ENCODE measurements at regions not wholly inside any gene's neighbourhood (a gene's known extent, or its start where the extent isn't known, plus 50 kb on each side); places are given as distances from the start of the nearest gene placed in this dataset.

GRCh38 chr2:12824351-12824777, 107.6 kb downstream of the TRIB2 start:
- no peak overlapping the region for H3K4me2 ChIP-seq (ENCODE audit: insufficient read depth in 1 of 2, low read depth in 2 of 2, low read length in 2 of 2)
- H3K23ac ChIP-seq (ENCODE audit: insufficient read length), result no peak overlapping the region
- H2BK15ac ChIP-seq (ENCODE audit: low read length), result no peak overlapping the region
- ChIA-PET CTCF (ENCODE audit: partially characterized antibody) (interaction anchor here (0.5 to 1.0 kb wide), 2 partner anchors 107 to 385 kb away, joined by 3 to 4 read pairs; no protein-coding TSS in a partner anchor), POLR2A (ENCODE audit: partially characterized antibody) (no interaction called here)
- no peaks in the 10 kb centered on the region for H3K27me3 ChIP-seq (replicated peaks in 1 of 4; ENCODE audit: control insufficient read depth in 3 of 4, extremely low read depth in 1 of 4, insufficient read depth in 3 of 4, low read length in 3 of 4)
- H2AFZ ChIP-seq (ENCODE audit: low read length), result 0 out of 2 replicates have a peak overlapping the region, but pooled peaks have one; percentile 16
- no CpG with 5 or more reads among the region's 3 CpGs for WGBS, 2 experiments (ENCODE audit: extremely low coverage in 1 of 2, insufficient coverage in 1 of 2, insufficient read length in 1 of 2, insufficient replicate concordance in 2 of 2, low coverage in 1 of 2, low lambda C conversion rate in 2 of 2, missing lambda C conversion rate in 1 of 2)
- DNase-seq (ENCODE audit: low read depth in 1 of 2, low spot score in 2 of 2) (no peak), FAIRE-seq (no peak)
- no peak overlapping the region for H4K5ac ChIP-seq (ENCODE audit: insufficient read length, low read depth, low read length)
- H3K27ac ChIP-seq (ENCODE audit: low read depth, low read length), result no peak overlapping the region
- H3K79me2 ChIP-seq (ENCODE audit: control insufficient read depth in 1 of 2, insufficient read depth in 2 of 2, low read length in 2 of 2), result no peaks in the 10 kb centered on the region
- no peaks in the 10 kb centered on the region for H3K9me3 ChIP-seq (ENCODE audit: insufficient read depth in 2 of 2, low read depth in 1 of 2, low read length in 1 of 2)
- no peak overlapping the region for H2BK5ac ChIP-seq (ENCODE audit: low read depth, low read length)
- no peak overlapping the region for H2AK5ac ChIP-seq (ENCODE audit: low read depth, low read length)
- no peaks in the 10 kb centered on the region for H3K79me1 ChIP-seq (ENCODE audit: low read depth, low read length)
- no peak overlapping the region for H2BK120ac ChIP-seq (replicated peaks; ENCODE audit: low read depth, low read length)
- no peaks in the 10 kb centered on the region for H3K23me2 ChIP-seq (ENCODE audit: low read depth, low read length)
- H3K4me3 ChIP-seq (ENCODE audit: extremely low read depth in 1 of 4, insufficient read depth in 2 of 4, low read depth in 3 of 4, low read length in 4 of 4), result no peak overlapping the region
- H2BK20ac ChIP-seq (ENCODE audit: low read length), result no peak overlapping the region
- H4K91ac ChIP-seq (replicated peaks; ENCODE audit: insufficient read length, low read length), result no peak overlapping the region
- H3K56ac ChIP-seq (replicated peaks; ENCODE audit: insufficient read length, low read depth, low read length), result no peak overlapping the region
- no peak overlapping the region for H3K4ac ChIP-seq (replicated peaks; ENCODE audit: insufficient read length, low read depth, low read length)
- no peak overlapping the region for H2BK12ac ChIP-seq (ENCODE audit: low read depth, low read length)
- H3K9ac ChIP-seq (replicated peaks in 1 of 4; ENCODE audit: extremely low read depth in 1 of 4, low read depth in 3 of 4, low read length in 3 of 4), result no peak overlapping the region
- no peaks in the 10 kb centered on the region for H3K36me3 ChIP-seq (ENCODE audit: control insufficient read depth in 2 of 4, insufficient read depth in 4 of 4, low read length in 3 of 4)
- no peaks in the 10 kb centered on the region for H4K20me1 ChIP-seq (replicated peaks in 1 of 2; ENCODE audit: control insufficient read depth in 1 of 2, insufficient read depth in 2 of 2, low read length in 2 of 2)
- peaks cover 0 to 6% (median 4%) of the 10 kb centered on the region in 4 experiments; a peak in 3 of 7 replicates for H3K4me1 ChIP-seq (replicated peaks in 1 of 4; ENCODE audit: control insufficient read depth in 3 of 4, insufficient read depth in 4 of 4, low read length in 3 of 4)
- H3K14ac ChIP-seq (ENCODE audit: insufficient read length), result no peak overlapping the region
- no peak overlapping the region for H4K8ac ChIP-seq (ENCODE audit: extremely low read depth, insufficient read depth, low read length)
- no peak overlapping the region for H3K18ac ChIP-seq (ENCODE audit: extremely low read depth, low read length)
- no peak for TF ChIP-seq POU5F1 (IDR thresholded peaks at IDR 0.05; ENCODE audit: low read depth, low read length)
- TF ChIP-seq TAF1 (IDR thresholded peaks at IDR 0.05; ENCODE audit: low read depth, low read length), result no peak
- no peak for TF ChIP-seq CTCF (IDR thresholded peaks at IDR 0.05; ENCODE audit: control extremely low read depth in 1 of 3, insufficient read depth in 1 of 3, low read depth in 1 of 3, low read length in 3 of 3)
- no peak for TF ChIP-seq SP1 (IDR thresholded peaks at IDR 0.05; ENCODE audit: low read depth, low read length)
- TF ChIP-seq RBBP5 (IDR thresholded peaks at IDR 0.05; ENCODE audit: borderline replicate concordance, low read depth, low read length), result no peak
- no peak for TF ChIP-seq SIN3A (conservative IDR thresholded peaks at IDR 0.05 in 1 of 2, IDR thresholded peaks at IDR 0.05 in 1 of 2; ENCODE audit: low read depth in 1 of 2, low read length in 2 of 2)
- no peak for TF ChIP-seq PHF8 (conservative IDR thresholded peaks at IDR 0.05; ENCODE audit: low read depth, low read length)
- TF ChIP-seq POLR2A (IDR thresholded peaks at IDR 0.05; ENCODE audit: control extremely low read depth in 1 of 2, low read depth in 2 of 2, low read length in 2 of 2), result no peak
- TF ChIP-seq GABPA (IDR thresholded peaks at IDR 0.05; ENCODE audit: borderline replicate concordance, insufficient read depth, low read length), result no peak
- no peak for TF ChIP-seq SIRT6 (IDR thresholded peaks at IDR 0.05; ENCODE audit: low read length)
- TF ChIP-seq CREB1 (IDR thresholded peaks at IDR 0.05), result no peak
- no peak for TF ChIP-seq BRCA1 (IDR thresholded peaks at IDR 0.05; ENCODE audit: low read depth, low read length)
- TF ChIP-seq HDAC6 (IDR thresholded peaks at IDR 0.05; ENCODE audit: low read depth, low read length), result no peak

Measured in H1 (cell line).